ENCODE measurements at regions not wholly inside any gene's neighbourhood (a gene's known extent, or its start where the extent isn't known, plus 50 kb on each side); places are given as distances from the start of the nearest gene placed in this dataset.

DNA sequence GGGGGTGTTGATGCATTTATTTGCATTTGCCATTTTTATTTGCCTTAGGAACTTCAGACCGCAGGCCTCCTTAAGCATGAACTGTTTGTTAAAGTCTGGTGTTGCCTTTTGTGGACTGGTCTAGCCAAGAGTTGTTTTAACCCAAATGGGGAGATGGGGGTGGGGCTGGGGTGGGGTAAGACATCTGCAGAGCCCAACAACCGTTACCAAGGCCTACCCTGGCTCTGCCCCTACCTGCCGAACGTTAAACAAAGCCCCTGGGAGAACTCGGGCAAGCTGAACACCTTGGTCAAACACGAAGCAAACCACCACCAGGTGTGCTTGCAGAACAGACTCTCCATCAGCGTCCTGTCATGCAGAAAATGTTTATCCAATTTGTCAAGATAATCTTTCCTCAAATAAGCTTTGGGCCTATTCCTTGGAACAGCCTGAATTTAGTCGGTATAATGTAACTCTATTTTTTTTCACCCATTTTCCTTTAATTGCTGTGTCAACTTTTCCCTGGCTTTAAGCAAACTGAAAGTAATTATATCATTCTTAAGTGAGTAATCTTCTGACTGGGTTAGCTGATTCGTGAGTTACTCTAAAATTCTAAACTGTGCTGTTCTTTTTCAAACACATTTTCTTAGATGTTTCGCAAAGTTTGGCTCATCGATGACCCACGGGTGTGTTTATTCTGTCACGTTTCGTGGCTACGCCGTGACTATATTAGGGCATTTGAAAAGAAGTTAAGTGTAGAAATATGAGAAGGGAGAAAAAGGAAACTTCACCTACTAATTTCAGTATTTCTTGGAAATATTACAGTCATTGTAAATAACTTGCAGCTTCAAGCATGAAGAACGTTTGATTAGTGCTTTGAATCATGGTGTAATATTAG is 127.6 kb downstream of the SOX2 start:
- no peak overlapping the region for H3K4me3 ChIP-seq (ENCODE audit: control extremely low read depth in 1 of 5, extremely low read depth in 1 of 5, insufficient read depth in 1 of 5, low read depth in 2 of 5, low read length in 4 of 5)
- no peak overlapping the region for H3K27ac ChIP-seq (ENCODE audit: low read length in 2 of 2)
- no peaks in the 10 kb centered on the region for H3K9me3 Mint-ChIP-seq (ENCODE audit: insufficient read depth)
- intact Hi-C loops (cut with micrococcal nuclease), result no loop called here
- POLR2A ChIA-PET, result no interaction called here
- H4K20me1 ChIP-seq (ENCODE audit: control insufficient read depth, insufficient read depth, low read length, poor library complexity, severe bottlenecking), result no peaks in the 10 kb centered on the region
- H3K4me1 Mint-ChIP-seq, result peaks cover 5% of the 10 kb centered on the region
- no peaks in the 10 kb centered on the region for H3K4me1 ChIP-seq (ENCODE audit: control insufficient read depth in 2 of 2, insufficient read depth in 2 of 2, low read length in 2 of 2)
- peaks cover 0 to 1% (median 0%) of the 10 kb centered on the region in 3 donors for H3K9me3 ChIP-seq (ENCODE audit: control extremely low read depth in 1 of 3, control insufficient read depth in 2 of 3, insufficient read depth in 1 of 3, low read length in 2 of 3)
- H3K27me3 Mint-ChIP-seq, result peaks cover 7% of the 10 kb centered on the region
- DNase-seq (no peak), ATAC-seq (ENCODE audit: low read depth) (no peak)
- H2AFZ ChIP-seq (ENCODE audit: insufficient read depth, low read depth, low read length, poor library complexity, severe bottlenecking), result no peak overlapping the region
- H3K27ac Mint-ChIP-seq, result no peak overlapping the region
- TF ChIP-seq EZH2 (IDR thresholded peaks at IDR 0.05; ENCODE audit: borderline replicate concordance, insufficient read depth, low read depth, low read length, poor library complexity, severe bottlenecking), result no peak
- no peak for TF ChIP-seq CTCF (IDR thresholded peaks at IDR 0.05)
- no peak overlapping the region for H3K9ac ChIP-seq (ENCODE audit: low read length)
- no peaks in the 10 kb centered on the region for H3K27me3 ChIP-seq (replicated peaks in 1 of 4; ENCODE audit: control extremely low read depth in 1 of 4, control insufficient read depth in 3 of 4, insufficient read depth in 4 of 4, low read length in 3 of 4)
- H3K4me2 ChIP-seq (replicated peaks; ENCODE audit: low read depth, low read length, poor library complexity, severe bottlenecking), result peak overlapping the region; percentile 4
- H3K4me3 Mint-ChIP-seq, result peak overlapping the region; percentile 65
- 65% methylated on average over 7 of the region's 17 CpGs for WGBS (ENCODE audit: insufficient coverage)
- CTCF ChIA-PET, result no interaction called here
- no peaks in the 10 kb centered on the region for H3K36me3 ChIP-seq (replicated peaks in 1 of 2; ENCODE audit: control extremely low read depth in 1 of 2, control insufficient read depth in 1 of 2, extremely low read depth in 1 of 2, insufficient read depth in 2 of 2, low read length in 1 of 2)
- H3K79me2 ChIP-seq (ENCODE audit: control insufficient read depth, insufficient read depth, low read length), result no peaks in the 10 kb centered on the region

DNA sequence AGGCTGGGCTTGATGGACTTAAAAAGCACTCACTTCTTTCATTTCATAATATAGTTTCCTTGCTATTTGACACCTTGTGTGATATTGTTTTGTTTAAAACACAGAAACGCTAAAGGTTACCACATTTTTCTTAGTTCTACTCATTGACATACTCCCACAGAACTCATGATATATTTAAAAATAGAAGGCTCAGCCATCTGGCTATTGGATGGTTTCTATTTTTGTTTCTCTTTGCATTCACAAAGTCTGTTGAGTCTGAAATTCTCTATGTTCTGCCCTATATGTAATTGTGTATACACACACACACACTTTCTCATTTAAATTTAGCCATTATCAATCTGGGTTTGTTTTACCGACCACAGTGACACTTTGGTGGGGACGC is 128.2 kb downstream of the SOX2 start:
- no peak overlapping the region for H3K27ac Mint-ChIP-seq
- POLR2A ChIA-PET, result no interaction called here
- H3K4me3 Mint-ChIP-seq, result no peak overlapping the region
- ATAC-seq (ENCODE audit: low read depth), result no peak
- H3K36me3 ChIP-seq (replicated peaks in 1 of 2; ENCODE audit: control extremely low read depth in 1 of 2, control insufficient read depth in 1 of 2, extremely low read depth in 1 of 2, insufficient read depth in 2 of 2, low read length in 1 of 2), result no peaks in the 10 kb centered on the region
- CTCF ChIA-PET, result no interaction called here
- intact Hi-C loops (cut with micrococcal nuclease), result no loop called here
- no peaks in the 10 kb centered on the region for H3K9me3 Mint-ChIP-seq (ENCODE audit: insufficient read depth)
- H3K27me3 ChIP-seq (replicated peaks in 1 of 4; ENCODE audit: control extremely low read depth in 1 of 4, control insufficient read depth in 3 of 4, insufficient read depth in 4 of 4, low read length in 3 of 4), result no peaks in the 10 kb centered on the region
- H3K27me3 Mint-ChIP-seq, result peaks cover 7% of the 10 kb centered on the region
- WGBS (ENCODE audit: insufficient coverage), result no CpG with 5 or more reads among the region's 3 CpGs
- H3K9ac ChIP-seq (ENCODE audit: low read length), result no peak overlapping the region
- H2AFZ ChIP-seq (ENCODE audit: insufficient read depth, low read depth, low read length, poor library complexity, severe bottlenecking), result no peak overlapping the region
- TF ChIP-seq EZH2 (IDR thresholded peaks at IDR 0.05; ENCODE audit: borderline replicate concordance, insufficient read depth, low read depth, low read length, poor library complexity, severe bottlenecking), result no peak
- TF ChIP-seq CTCF (IDR thresholded peaks at IDR 0.05), result no peak
- H3K27ac ChIP-seq (ENCODE audit: low read length in 2 of 2), result no peak overlapping the region
- H3K4me2 ChIP-seq (replicated peaks; ENCODE audit: low read depth, low read length, poor library complexity, severe bottlenecking), result no peak overlapping the region
- DNase-seq, result no peak
- H3K4me1 Mint-ChIP-seq, result peaks cover 5% of the 10 kb centered on the region
- no peak overlapping the region for H3K4me3 ChIP-seq (ENCODE audit: control extremely low read depth in 1 of 5, extremely low read depth in 1 of 5, insufficient read depth in 1 of 5, low read depth in 2 of 5, low read length in 4 of 5)
- H3K79me2 ChIP-seq (ENCODE audit: control insufficient read depth, insufficient read depth, low read length), result no peaks in the 10 kb centered on the region
- H3K4me1 ChIP-seq (ENCODE audit: control insufficient read depth in 2 of 2, insufficient read depth in 2 of 2, low read length in 2 of 2), result no peaks in the 10 kb centered on the region
- no peaks in the 10 kb centered on the region for H4K20me1 ChIP-seq (ENCODE audit: control insufficient read depth, insufficient read depth, low read length, poor library complexity, severe bottlenecking)
- H3K9me3 ChIP-seq (ENCODE audit: control extremely low read depth in 1 of 3, control insufficient read depth in 2 of 3, insufficient read depth in 1 of 3, low read length in 2 of 3), result peaks cover 0 to 1% (median 0%) of the 10 kb centered on the region in 3 donors
